ENCODE measurements at regions not wholly inside any gene's neighbourhood (a gene's known extent, or its start where the extent isn't known, plus 50 kb on each side); places are given as distances from the start of the nearest gene placed in this dataset.

DNA sequence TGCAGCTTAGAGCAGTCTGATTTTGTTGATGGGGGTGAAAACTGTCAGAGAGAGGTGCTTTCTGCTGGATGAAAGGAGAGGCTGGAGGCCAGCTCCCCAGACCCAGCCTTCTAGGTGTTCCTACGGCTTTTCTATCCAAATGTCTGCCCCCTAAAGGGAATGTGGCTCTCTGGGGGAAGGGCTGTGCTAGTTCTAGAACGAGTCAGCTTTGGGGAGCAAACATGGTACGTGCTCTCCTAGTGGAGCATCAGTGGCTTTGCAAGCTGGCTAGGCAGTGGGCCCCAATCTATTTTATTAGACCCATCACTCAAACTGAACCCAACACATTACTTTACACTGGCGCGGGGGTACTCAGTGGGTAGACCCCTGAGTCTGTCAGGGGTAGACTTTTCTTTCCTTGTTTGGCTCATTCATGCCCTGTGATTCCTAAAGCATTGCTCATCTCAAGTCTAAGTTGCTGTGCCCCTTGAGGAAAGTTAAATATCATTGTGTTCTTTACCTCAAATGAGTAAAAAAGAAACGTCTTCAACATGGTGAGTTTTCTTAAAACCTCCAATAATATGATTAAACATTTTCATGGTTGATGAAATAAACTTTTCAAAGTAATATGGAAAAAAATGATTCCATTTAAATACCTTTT lies 254.9 kb downstream of the DLEU7 start:
- no peak for DNase-seq

DNA sequence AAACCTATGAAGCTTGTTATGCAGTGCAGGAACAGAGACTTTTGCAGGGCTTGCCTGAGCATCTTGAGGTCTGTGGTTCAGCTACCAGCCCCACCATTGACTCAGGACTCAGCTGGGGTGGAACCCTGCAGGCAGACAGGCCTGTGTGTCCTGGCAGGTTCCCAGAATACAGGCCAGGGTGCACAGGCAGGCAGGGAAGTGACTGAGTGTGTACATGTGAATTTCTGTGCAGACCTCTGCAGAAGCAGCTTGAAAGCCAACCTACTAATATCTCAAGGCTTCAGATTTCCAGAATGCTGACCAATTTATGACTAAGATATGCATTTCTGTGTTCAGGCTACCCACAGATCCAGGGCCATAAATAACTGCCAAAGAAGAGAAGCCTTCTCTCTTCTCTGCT lies 254.4 kb downstream of the DLEU7 start:
- DNase-seq, result peak; percentile 10

DNA sequence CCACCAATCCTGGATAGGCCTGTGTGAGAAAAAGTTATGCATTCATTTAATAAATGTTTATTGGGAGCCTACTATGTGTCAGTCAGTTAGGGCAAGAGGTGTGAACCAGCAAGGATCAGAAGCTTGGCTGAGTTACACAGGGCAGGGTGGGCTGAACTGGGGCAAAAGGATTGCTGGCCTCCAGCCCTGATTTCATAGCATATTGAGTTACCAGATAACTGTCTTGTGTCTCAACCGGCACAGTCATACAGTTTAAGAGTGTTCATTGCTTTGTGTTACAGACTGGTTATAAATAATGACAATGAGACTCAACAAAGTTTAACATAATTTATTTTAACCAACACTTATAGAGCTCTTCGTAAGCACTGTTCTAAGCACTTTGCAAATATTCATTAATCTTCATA lies 253.8 kb downstream of the DLEU7 start:
- DNase-seq, result no peak

DNA sequence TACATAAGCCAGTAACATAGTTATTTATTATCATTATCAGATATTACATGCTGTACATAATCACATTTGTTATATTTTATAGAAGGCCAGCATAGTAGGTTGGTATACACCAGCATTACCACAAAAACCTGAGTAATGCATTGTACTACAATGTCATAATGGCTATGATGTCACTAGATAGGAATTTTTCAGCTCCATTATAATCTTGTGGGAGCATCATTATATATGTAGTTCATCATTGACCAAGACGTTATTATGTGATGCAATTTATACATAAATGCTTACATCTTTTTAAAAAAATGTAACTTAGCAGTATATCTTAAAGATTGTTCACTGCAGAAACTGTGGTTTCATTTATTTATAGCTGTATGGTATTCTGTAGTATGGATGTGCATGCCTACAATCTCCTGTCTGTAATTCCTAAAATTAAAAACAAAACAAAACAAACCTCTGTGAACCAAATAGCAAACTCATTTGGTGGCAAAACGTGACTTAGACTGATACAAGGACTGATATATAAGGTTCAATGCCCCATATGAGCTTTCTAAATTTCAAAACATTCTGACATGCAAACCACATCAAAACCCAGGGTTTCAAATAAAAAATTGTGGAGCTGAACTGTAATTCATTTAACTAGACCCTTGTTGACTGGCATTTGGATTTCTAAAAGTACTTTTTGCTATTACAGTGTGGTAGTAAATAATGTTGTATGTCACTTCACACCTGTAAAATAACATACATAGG lies 250.9 kb downstream of the DLEU7 start:
- no peak for DNase-seq

DNA sequence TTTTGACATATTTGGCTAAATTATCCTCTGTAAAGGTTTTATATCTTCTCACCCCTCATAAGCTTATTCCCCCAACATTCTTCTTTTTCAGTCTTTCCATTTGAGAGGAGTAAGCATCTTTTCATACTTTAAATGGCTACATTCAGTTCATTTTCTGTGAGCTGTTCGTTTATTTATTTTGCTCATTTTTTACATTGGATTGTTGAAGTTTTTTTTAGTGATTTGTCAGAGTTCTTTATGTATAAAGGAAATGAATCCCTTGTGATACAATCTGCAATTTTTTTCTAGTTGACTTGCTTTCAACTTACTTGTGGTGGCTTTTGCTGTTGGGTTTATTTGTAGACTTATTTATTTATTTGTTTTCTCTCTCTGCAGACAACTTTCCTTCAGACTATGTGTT lies 250.3 kb downstream of the DLEU7 start:
- DNase-seq, result no peak

DNA sequence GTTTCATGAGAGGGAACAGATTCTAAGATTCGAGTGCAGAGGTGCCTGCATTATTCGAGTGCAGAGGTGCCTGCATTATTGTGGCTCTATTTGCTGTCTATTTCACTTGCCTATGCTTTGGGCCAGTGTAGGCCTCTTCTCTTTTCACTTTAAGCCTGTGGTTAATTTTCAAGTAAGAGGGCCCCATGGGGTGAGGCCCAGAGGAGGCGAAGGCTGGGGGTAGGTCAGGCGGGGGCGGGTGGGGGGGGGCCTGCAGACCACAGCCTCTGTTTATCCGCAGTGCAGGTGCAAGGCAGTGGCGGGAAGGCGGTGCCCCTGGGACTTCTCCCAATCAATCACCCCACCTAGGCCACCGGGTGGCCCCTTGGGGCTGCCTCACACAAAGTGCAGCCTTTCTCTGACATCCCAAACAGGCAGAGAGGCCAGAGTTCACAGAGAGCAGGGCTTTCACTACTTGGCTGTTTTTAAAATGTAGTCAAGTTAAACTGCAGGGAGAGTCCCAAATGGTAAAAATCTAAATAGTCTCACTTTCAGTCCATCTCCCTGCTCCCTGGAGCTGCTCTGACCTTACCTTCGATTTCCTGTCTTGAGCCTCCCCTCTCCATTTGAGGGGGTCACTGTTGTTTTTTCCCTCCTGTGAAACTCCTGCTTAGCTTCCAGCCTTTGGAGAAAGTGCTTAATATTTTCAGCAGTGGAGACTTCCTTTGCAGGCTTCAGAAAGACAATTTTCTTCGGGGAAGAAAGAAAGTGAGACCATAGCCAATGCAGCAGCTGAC lies 249.0 kb downstream of the DLEU7 start:
- peak; percentile 59 for DNase-seq

DNA sequence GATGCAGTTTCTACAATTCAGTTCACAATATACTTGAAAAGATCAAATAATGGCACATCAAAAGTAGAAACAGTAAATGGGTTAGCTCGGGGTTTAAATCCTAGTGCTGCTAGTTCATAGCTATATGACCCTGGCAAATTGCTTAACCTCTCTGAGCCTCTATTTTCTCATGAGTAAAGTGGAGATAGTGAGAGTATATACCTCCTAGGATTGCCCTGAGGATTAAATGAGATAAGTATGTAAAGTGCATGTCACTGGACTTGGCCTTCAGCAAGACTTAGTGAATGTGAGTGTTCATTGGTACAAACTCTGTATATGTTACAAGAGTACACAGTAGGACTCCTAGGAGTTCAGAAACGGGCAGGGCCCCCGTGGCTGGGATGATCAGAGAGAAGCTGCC lies 248.3 kb downstream of the DLEU7 start:
- no peak for DNase-seq

DNA sequence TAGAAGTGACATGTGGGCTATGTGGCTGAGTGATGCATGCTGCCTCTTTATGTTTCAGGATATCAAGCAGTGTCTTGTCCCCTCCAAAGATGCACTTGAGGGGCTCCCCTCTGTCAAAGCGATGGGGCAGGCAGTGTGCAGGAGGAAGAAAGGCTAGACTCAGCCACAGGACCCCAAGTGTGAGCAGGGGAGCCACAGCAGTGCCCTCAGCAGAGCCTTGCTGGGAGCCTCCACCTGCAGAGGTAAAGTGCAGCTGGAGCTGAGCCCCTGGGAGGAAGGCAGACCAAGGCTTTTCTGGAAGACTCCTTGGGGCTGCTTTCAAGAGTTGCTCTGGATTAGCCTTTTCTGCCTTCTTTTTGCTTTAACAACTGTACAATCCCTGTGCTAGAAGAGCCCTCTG lies 247.3 kb downstream of the DLEU7 start:
- DNase-seq, result no peak

DNA sequence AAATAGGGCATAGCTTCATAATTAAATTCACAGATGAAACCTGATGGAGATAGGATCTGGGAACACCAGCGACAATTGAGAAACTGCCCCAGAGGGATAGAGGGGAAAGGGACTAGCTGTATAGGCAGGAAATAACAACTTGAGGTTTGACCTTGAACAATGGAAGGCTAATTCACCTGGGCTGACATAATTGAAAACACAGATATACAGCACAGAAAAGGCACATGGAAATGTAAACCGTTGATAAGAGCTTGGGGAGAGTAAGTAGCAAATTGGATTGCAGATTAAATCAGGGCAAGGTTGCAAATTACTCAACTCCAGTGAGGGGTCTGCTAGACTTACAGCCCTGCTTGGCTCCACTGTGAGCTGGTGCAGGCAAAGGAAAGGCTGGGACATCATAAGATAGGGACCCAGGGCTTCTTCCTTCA lies 246.7 kb downstream of the DLEU7 start:
- no peak for DNase-seq

DNA sequence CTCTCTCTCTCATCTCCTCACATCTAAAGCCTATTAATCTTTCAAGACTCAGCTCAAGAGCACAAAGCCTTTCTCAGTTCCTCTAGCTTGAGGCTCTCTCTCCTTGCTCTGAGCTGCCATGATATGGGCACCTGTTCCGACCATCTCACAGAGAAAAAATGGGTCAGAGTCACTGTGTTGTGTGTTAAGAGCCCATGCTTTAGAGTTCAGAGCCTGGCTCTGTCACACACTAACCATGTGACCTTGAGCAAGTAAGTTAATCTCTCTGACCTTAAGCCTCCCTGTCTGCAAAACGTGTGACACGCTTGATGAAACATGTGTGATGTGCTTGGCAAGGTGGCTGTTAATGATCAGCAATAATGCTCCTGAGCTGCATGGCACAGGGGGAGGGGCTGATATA lies 245.2 kb downstream of the DLEU7 start:
- DNase-seq, result no peak

DNA sequence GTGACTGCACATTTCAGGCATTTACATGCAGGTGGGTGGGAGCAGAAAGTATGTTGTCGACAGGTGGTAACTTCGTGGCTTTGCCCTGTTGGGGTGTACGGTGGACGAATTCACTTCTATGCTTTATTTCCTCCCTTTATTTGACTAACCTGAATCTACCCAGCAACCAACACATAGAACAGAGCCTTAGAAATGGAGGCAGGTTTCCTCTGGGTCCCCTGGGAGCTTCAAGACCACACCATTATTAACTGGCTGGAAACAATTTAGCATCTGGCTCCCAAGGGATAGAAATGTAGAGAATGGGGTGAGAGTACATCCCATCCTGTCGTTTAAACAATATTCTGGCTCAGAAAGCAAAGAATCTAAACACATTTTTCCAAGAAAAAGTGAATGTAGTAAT lies 244.4 kb downstream of the DLEU7 start:
- no peak for DNase-seq

DNA sequence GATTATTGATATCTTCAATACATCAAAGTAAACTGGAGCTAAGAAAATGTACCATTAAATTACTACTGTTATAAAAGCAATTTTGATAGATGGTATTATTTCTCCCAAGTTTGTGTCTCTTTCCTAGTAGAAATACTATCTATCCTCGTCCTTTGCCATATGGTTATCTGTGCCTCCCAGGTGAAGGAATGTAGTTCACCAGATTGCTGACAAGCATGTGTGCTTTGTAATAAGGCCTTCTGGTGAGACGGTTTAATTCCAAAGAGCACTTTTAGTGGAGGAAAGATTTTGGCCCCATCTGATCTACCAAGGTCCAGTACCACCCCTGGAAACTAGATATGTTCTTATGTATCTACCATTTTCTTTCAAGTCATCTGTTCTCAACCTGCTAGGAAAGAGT lies 243.6 kb downstream of the DLEU7 start:
- DNase-seq, result no peak

DNA sequence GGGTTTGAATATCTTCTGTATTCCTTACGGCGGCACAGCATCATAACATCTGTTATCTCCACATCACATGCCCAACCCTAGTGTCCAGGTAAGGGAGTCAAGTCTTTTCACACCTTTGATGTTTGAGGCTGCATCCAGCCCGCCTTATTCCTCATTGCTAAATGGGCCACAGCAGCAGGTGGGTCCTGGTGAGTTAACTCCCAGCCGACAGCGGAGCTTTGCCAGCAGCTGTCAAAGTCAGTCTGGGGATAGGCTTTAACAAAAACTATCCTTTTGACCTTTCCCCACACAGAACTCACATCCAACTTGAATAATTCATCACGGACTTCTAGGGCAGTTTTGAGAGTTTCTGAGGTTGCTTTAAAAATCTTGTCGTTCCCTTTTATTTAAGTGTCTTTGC lies 235.1 kb downstream of the DLEU7 start:
- DNase-seq, result no peak

DNA sequence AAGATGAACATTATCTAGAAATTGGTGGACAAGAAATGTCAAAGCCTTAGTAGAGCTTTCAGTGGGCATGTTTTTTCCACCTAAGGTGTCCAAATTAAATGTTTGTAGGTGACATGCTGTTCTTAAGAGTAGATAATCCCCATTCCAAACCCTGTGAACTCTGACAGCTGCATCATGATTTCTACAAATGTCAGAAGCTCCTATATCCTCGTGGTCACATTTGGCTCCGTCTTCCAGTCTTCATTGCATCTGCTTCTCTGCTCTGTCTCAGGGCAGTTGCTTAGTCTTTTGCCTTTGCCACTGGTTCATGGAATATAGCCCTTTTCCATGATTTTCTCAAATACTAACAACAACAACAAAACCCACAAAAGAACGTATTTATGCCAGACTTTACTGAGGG lies 234.5 kb downstream of the DLEU7 start:
- DNase-seq, result no peak

DNA sequence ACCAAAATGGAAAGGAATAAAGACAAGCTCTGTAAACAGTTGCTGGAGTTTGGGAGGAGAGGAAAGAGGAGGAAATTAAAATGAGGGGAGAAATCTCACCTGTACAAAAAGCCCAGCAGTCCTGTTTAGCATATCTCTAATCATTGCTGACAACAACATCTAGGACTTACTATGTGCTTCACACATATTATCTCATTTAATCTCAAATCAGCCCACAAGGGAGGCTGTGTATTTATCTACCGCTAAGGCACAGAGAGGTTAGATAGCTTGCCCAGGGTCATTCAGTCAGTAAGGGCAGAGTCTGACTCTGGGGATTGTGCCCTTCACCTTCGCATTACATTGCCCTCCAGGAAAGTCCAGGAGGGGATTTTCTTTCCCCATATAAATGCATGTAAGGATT lies 233.3 kb downstream of the DLEU7 start:
- no peak for DNase-seq

DNA sequence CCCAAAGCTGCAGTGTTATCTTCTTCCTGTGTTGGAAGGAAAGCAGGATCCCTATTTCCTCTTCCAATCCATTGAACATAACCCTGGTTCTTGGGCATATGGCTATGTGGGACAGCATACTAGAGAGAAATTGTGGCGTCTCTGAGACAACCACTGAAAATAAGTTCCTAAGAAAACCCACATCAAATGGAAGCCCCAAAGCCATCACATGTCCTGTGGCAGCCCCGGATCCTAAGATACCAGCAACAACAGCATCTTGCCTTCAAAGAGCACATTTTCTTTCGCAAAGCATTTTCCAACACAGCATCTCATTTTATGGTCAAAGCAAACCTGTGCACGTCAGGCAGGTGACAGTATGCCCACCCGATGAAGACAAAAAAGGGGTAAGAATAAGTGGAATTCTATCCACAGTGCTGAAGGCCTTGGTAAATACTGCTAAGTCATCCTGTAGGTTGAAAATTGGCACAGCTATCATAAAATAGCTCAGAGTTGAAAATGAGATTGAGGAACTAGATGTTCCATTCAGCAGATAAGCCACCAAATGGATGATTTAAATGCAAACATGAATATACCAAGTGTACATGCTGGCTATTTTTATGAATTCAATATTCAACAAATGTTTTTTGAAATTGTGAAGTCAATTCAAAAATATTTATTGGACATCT lies 232.2 kb downstream of the DLEU7 start:
- DNase-seq, result peak; percentile 26

DNA sequence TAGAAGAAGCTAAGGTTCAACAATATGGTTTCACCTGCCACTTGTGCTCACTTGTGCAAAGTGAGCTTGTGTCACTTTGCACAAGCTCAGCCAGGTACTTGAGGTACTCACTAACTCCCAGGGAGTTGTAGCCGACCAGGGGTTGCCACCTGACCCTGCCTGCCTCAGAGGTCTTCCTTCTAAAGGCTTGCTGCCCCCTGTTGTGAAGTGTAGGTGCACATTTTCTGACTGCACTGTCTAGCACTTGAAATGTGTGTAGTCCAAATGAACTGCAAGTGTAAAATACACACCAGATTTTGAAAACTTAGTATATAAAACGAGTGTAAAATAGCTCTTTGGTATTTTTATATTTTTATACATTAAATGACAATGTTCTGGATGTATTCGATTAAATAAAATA lies 230.8 kb downstream of the DLEU7 start:
- no peak for DNase-seq

DNA sequence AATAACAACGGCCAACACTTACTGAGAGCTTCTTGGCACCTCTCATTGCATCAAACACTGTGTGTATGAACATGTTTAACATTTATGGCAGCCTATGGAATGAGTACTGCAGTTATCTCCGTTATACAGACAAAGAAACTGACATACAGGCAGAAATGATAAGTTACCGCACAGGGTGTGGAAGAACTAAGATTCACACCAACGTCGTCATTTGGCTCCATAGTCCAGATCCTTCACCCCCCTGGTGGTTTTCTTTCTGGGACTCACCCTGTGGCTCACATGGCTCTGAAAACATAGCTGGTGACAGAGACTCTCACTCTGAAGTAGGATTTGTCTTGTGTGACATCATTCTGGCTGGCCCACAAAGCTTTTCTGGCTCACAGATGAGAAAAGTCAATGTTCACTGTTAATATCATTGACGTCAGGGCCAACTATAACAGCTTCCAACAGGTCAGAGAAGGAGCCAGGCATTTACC lies 230.1 kb downstream of the DLEU7 start:
- no peak for DNase-seq

DNA sequence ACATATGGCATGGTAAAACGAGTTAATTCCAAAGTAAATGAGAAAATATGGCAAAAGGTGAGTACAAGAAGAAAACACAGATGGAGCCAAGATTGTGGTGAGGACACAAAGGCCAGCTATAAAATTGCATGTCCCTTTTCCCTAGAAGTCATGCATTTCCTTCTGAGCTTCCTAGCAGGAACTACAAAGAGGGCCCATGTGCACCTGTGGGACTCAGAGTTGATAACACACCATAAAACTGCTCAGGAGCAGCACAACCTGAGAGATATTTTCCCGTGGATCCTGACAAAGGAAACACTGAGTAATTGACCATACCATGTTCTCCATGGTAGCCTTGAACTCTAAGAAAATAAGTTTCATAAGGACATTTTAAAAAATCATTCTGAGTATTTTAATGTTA lies 228.3 kb downstream of the DLEU7 start:
- no peak for DNase-seq

DNA sequence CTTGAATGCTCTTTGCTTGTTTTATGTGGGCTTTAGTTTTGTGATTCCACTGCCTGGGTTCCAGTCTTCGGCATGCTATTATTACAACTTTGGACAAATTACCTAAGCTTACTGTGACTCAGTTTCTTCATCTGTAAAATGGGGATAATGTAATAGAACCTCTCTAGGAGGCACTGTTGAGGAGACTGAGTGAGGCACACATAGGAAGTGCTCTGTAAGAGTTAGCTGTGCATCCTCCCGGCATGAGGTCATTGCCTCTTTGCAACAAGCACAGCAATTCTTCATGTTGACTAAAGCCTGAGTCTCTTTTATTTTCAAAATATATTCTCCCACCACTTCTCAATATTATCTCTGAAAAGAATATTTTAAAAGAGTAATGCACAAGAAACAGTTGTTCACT lies 227.4 kb downstream of the DLEU7 start:
- DNase-seq, result no peak

DNA sequence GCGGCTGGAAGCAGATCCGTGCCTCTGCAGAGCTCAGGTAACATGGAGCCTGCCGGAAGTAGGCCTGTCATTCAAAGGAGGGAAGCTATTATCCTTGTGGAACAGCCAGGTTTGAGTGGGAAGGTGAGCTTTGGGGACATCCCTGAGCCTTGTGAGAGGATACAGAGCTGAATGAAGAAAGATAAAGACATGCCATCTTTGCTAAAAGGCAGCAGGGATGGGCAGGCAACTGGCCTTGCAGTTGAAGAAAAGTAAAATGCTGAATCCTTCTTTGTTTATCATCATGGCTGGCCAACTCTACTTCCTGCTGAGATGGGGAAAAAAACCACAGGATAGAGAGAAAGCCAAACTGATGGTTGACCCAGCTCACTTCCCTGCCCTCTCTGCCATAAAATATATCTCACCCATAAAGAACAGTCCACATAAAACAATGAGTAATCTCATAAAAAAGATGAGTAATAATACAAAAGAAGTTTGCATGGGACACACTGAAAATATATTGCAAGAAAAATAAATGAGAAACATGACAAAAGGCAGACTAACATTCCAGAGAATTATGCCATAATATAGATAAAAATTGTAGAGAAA lies 226.3 kb downstream of the DLEU7 start:
- DNase-seq, result no peak

DNA sequence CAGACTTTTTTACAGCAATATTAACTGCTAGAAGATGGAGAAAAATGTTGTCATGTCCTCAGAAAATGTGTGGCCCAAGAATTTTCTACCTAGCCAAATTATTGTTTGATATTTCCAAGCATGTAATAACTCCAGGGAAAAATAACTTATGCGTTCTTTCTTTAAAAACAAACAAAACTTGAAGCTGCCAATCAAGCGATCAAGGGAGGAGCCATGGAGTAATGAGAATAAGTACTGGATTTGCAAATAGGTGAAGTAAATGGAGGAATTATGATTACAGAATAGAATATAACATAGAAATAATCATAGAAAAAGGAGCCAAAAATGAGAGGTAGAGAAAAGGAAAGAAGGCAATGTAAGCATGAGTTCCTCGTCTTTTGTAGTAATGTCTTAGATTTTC lies 225.3 kb downstream of the DLEU7 start:
- no peak for DNase-seq

DNA sequence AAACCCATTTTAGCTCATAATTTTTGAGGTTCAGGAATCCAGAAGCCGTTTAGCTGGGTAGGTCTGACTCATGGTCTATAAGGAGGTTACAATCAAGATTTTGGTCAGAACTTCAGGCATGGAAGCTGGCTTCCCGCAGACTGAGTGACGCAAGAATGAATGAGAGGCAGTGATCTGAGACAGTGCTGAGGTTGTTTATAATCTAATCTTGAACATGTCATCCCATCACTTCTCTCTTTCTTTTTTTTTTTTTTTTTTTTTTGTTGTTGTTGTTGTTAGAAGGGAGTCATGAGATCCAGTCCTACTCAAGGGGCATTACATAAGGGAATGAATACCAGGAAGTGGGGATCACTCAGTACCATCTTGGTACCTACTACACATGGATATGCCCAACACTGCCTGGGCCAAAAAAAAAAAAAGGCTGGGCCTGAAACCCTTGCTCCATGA lies 217.4 kb downstream of the DLEU7 start:
- no peak for DNase-seq
